Calu3 (cell line): ENCODE measurements at regions not wholly inside any gene's neighbourhood (a gene's known extent, or its start where the extent isn't known, plus 50 kb on each side); places are given as distances from the start of the nearest gene placed in this dataset.

Experiments used
- BruUV-seq: library from RNA; stranded (reverse); fragments of 400-500 nt; replicated peaks from 2 replicates; lab custom pipeline; 2021; lab: Mats Ljungman, UMichigan
- CTCF ChIA-PET: fragments of 300-600 bp; sonication (Branson Sonifier 250); formaldehyde crosslinking; loops from one replicate; lab custom pipeline; 2022; ENCODE audit warnings: antibody characterized with exemption; lab: Charles Lee
- DNase-seq: peaks from one replicate; pipeline ENCODE4 v3.0.0; 2022
- H3K27ac Mint-ChIP-seq: one replicate; pipeline ENCODE4 v1.8.0; 2022; ENCODE audit warnings: mixed read lengths; ENCODE audit not compliant: unreplicated experiment
- H3K27me3 Mint-ChIP-seq: one replicate; pipeline ENCODE4 v1.8.0; 2022; ENCODE audit warnings: mixed read lengths; ENCODE audit not compliant: unreplicated experiment
- H3K36me3 Mint-ChIP-seq: one replicate; pipeline ENCODE4 v1.8.0; 2022; ENCODE audit warnings: mild to moderate bottlenecking, moderate library complexity, mixed read lengths; ENCODE audit not compliant: insufficient read depth, unreplicated experiment
- H3K4me1 Mint-ChIP-seq: one replicate; pipeline ENCODE4 v1.8.0; 2022; ENCODE audit warnings: mild to moderate bottlenecking, low read depth, mixed read lengths; ENCODE audit not compliant: unreplicated experiment
- H3K4me3 Mint-ChIP-seq: one replicate; pipeline ENCODE4 v1.8.0; 2022; ENCODE audit warnings: mild to moderate bottlenecking, low read depth, moderate library complexity, mixed read lengths; ENCODE audit not compliant: unreplicated experiment
- H3K9me3 Mint-ChIP-seq: one replicate; pipeline ENCODE4 v1.8.0; 2022; ENCODE audit warnings: low read depth, mixed read lengths; ENCODE audit not compliant: unreplicated experiment
- intact Hi-C: fragments of 100-400 bp; cut with micrococcal nuclease; formaldehyde crosslinking; loops from one replicate; pipeline ENCODE4 v1.10.0; 2022; ENCODE audit not compliant: unreplicated experiment
- TF ChIP-seq, protein P1 (sequence below): fragments of 200-600 bp; IDR thresholded peaks from one replicate; pipeline ENCODE4 v1.8.0; 2022; ENCODE audit warnings: antibody characterized with exemption; ENCODE audit not compliant: unreplicated experiment

DNA sequence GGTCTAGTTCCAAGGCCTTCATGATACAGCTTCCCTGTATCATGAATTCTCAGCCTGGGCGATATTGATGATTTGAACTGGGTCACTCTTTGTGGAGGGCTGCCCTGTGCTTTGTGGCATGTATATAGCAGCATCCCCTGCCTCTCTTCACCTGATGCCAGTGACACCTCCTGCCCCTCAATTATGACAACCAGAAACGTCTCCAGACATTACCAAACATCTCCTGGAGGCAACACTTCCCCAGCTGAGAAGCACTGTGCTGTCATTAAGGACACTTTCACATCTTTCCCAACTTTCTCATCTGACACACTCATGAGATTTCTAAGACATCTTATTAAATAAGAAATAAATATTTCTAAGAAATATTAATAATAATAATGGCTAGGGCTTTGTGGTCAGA, 315.3 kb downstream of the BCL11B start:
- no TSS peak for BruUV-seq
- no peak overlapping the region for H3K4me3 Mint-ChIP-seq
- TF ChIP-seq, protein P1, sequence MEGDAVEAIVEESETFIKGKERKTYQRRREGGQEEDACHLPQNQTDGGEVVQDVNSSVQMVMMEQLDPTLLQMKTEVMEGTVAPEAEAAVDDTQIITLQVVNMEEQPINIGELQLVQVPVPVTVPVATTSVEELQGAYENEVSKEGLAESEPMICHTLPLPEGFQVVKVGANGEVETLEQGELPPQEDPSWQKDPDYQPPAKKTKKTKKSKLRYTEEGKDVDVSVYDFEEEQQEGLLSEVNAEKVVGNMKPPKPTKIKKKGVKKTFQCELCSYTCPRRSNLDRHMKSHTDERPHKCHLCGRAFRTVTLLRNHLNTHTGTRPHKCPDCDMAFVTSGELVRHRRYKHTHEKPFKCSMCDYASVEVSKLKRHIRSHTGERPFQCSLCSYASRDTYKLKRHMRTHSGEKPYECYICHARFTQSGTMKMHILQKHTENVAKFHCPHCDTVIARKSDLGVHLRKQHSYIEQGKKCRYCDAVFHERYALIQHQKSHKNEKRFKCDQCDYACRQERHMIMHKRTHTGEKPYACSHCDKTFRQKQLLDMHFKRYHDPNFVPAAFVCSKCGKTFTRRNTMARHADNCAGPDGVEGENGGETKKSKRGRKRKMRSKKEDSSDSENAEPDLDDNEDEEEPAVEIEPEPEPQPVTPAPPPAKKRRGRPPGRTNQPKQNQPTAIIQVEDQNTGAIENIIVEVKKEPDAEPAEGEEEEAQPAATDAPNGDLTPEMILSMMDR = no peak
- CTCF ChIA-PET = no interaction called here
- H3K36me3 Mint-ChIP-seq = peaks cover 4% of the 10 kb centered on the region
- H3K4me1 Mint-ChIP-seq = peaks cover 16% of the 10 kb centered on the region
- DNase-seq = no peak
- no peak overlapping the region for H3K27ac Mint-ChIP-seq
- H3K27me3 Mint-ChIP-seq = peaks cover 18% of the 10 kb centered on the region
- intact Hi-C loops = no loop called here
- H3K9me3 Mint-ChIP-seq = no peaks in the 10 kb centered on the region

DNA sequence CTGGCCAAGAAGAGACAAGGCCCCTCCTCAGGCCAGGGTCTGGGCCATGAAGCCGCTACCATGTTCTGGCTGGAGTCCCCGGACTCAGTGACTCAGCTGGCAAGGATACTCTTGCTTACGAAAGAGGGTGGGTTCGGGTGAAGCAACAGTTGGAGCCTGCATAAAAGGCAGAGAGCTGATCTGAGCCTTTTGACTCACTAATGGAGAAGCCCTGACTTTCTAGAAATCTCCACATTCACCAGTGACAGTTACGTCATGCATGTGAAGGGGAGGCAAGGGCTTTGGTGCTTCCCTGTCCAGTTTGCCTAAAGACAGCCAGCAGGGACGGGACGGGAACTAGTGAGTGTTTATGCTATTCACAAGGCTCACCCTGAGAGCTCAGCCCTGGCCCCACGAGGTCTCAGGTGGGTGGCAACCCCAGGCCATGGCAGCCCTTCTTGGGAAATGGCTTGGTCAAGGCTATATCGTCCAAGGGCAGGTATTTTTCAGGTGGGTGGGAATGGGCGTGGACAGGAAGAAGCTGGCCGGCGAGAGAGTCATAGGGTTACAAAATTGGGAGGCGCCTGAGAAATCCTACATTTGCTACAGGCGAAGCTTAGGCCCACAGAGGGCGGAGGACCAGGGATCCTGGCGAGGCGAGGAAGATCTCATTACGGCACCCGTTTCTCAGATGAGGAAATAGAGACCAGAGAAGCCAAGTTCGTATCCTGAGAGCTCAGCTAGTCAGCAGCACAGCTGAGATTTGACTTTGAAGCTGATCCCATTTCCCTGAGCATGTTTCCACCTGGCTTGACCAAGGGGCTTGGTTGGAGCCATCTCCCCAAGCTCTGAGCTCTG, 314.6 kb downstream of the BCL11B start:
- H3K36me3 Mint-ChIP-seq = peaks cover 4% of the 10 kb centered on the region
- CTCF ChIA-PET = no interaction called here
- H3K4me3 Mint-ChIP-seq = no peak overlapping the region
- peaks cover 18% of the 10 kb centered on the region for H3K27me3 Mint-ChIP-seq
- TF ChIP-seq, protein P1 = no peak
- DNase-seq = peak; percentile 16
- BruUV-seq = no TSS peak
- H3K4me1 Mint-ChIP-seq = peaks cover 16% of the 10 kb centered on the region
- intact Hi-C loops = no loop called here
- no peaks in the 10 kb centered on the region for H3K9me3 Mint-ChIP-seq
- H3K27ac Mint-ChIP-seq = no peak overlapping the region

DNA sequence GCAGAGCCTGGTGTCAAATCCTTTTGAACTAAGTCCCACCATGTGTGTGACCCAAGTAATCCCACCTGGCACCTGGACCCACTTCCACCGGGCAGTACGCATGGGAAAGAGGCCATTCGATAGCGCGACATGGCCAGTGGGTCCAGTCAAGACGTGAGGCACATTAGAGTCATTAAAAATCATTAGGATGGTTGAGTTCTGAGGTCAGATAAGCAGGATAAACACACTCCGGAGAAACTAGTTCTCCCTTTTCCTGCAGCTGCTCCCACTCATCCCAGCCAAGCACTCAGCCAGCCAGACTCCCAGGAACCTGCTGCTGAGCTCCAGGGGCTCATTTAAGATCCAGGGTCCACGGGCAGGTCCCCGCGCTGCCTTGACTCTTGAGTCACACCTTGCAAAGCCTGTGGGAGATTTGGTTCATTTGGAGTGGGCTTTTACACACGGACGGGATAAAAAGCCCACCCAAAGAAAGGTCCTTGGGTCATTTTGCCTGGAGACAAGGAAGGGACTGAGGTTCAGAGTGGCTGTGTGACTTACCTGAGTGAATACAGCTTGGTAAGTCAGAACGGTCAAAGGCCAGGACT, 313.9 kb downstream of the BCL11B start:
- Mint-ChIP-seq H3K4me1 (peaks cover 10% of the 10 kb centered on the region), H3K4me3 (no peak overlapping the region), H3K9me3 (no peaks in the 10 kb centered on the region), H3K27ac (no peak overlapping the region), H3K27me3 (peaks cover 18% of the 10 kb centered on the region), H3K36me3 (peaks cover 4% of the 10 kb centered on the region)
- DNase-seq = no peak
- intact Hi-C loops = no loop called here
- TF ChIP-seq, protein P1 = no peak
- CTCF ChIA-PET = no interaction called here
- BruUV-seq = no TSS peak

DNA sequence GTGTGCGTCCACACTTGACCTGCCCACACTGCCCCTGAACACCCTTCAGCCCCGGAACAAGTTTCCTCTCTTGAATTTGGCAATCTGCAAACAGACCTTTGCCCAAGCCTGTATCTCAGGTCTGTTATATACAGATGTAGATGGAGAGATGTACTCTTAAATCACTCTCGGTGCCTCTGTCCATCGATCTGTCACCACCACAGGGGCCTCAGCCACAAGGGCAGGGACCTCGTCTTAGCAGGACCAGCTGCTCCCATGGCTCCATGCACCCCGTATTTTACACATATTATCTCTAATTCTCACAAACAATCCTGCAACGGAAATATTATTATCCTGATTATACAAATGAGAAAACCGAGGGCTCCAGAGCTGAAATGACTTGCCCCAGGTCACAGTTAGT, 313.4 kb downstream of the BCL11B start:
- no TSS peak for BruUV-seq
- CTCF ChIA-PET = no interaction called here
- no peak overlapping the region for H3K27ac Mint-ChIP-seq
- H3K36me3 Mint-ChIP-seq = peaks cover 4% of the 10 kb centered on the region
- peaks cover 18% of the 10 kb centered on the region for H3K27me3 Mint-ChIP-seq
- intact Hi-C loops = no loop called here
- no peak overlapping the region for H3K4me3 Mint-ChIP-seq
- no peak for DNase-seq
- TF ChIP-seq, protein P1 = no peak
- peaks cover 5% of the 10 kb centered on the region for H3K4me1 Mint-ChIP-seq
- H3K9me3 Mint-ChIP-seq = no peaks in the 10 kb centered on the region
